ENCODE measurements at regions not wholly inside any gene's neighbourhood (a gene's known extent, or its start where the extent isn't known, plus 50 kb on each side); places are given as distances from the start of the nearest gene placed in this dataset.

DNA sequence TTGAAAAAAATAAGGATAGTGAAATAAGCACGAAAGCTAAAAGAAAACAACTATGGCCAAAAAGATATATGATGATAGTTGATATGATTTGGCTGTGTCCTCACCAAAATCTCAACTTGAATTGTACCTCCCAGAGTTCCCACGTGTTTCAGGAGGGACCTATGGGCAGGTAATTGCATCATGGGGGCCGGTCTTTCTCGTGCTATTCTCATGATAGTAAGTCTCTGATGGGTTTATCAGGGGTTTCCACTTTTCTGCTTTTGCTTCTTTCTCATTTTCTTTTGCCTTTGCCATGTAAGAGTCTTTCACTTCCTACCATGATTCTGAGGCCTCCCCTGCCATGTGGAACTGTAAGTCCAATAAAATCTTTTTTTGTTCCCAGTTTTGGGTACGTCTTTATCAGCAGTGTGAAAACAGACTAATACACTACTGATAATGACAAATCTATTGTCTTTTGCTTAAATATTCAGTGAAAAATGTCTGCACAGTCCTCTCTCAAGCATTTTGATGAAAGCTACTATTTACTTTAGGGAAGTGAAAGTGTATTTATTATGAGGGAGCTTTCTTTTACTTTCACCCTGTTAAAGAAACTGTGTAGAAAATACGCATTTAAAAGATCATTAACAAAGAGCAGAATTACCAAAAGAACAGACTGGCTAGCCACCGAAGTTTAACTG is 389.1 kb downstream of the HTR1B start:
- DNase-seq (ENCODE audit: low read depth), result no peak

DNA sequence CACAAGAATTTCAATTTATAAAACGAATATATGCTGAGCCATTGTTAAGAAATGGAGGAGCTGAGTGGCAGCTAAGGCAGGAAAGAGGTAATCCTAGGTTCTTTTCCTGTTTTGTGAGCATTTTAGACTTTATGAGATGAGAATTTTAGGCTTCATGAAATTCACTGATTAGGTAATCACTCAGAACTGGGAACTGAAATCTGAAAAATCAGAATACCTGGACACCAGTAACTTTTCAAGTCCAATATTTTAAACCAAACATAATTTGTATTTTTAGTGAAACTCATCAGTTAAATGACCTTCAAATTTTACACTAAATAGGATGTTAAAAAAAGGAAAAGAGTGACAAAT is 389.9 kb downstream of the HTR1B start:
- DNase-seq (ENCODE audit: low read depth), result no peak

DNA sequence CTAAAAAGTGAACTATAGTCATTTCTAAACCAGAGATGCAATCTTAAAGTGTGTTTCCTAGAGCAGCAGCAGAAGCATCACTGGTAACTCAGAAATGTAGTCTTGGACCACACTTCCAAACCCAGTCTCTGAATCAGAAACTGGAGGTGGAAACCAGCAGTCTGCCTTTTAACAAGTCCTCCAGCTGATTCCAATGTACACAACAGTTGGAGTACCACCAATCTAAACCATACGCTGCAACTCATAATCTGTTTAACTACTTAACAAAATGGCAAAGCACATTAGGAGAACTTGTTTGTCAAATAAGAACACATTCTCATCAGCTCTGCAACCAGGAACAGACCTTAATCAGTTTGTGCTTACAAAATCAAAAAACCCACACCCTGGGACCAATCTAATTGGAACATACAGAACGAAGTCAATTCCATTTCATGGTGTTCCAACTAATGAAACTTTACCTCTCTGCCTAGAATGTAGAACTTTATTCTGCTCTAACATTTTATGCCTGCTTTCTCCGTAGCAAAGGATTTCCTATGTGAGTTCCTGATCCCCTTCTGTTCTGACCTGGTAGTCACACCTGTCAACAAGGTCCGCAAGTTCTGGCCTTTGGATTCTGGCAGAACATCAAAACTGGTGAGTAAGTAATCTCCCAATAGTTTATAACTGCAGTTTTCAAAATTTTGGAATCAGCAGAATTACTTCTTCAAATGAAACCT is 390.4 kb downstream of the HTR1B start:
- DNase-seq (ENCODE audit: low read depth), result peak; percentile 1

DNA sequence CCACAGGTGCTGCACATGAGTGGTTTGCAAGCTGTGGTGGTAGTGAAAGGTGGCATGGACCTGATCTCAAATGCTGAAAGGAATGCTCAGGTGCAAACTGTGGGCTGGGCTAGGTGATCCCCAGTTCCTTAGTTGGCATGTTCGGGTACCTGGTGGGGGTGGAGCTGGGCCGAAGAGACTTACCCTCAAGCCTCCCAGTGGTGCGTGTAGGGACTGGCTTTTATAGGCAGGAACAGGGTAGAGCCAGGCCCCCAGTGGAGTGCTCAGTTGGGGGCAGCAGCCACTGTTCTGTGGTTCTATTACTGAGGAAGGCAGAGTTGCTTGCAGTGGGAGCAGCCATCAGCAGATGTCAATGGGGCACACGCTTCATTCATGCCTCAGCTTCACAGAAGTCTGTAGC is 399.8 kb downstream of the HTR1B start:
- no peak for DNase-seq (ENCODE audit: low read depth)

DNA sequence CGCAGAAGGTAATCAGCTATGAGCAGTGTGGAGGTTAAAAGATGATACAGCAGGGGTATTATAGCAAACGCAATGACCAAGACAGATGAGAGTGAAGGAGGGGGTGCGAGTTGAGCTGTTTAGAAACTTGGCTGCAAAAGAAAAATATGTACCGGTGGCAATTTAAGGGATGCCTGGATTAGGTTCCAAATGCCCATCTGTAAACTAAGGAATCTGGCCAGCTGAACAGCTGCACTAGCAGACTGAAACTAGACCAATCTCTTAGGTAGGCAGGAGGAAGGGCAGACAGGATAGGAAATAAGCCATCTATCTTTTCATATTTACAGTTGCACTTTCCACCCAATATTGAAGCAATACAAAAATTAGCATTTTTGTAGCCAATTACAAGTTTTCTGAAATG is 407.6 kb downstream of the HTR1B start:
- DNase-seq (ENCODE audit: low read depth), result peak; percentile 52

DNA sequence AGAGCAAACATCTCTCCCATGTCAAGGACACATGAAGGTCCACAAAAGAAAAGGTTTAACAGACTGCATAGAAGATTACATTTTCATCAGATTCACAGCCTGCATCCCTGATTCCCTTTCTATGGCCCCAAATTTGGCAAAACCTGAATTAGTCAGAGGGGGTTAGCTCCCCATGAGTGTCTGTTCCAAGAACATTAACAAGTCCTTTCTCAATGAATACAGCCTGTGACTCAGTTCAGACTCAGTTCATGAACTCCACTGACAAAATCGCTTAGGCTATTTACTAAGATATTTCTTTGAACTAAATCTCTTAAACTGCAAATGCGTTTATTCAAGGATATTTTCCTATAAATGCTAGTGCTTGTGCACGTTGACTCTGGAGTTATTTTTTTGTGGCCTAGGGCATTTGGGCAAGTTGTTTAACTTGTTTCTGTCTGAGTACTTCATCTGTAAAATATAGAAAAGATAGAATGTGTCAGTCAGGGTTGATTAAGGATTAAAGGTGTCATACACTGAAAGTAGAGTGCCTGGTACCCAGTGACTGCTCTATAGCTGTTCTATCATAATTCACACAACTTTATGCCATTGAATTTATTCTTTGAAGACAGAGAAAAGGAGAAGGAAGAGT is 422.6 kb downstream of the HTR1B start:
- peak; percentile 68 for DNase-seq (ENCODE audit: low read depth)

DNA sequence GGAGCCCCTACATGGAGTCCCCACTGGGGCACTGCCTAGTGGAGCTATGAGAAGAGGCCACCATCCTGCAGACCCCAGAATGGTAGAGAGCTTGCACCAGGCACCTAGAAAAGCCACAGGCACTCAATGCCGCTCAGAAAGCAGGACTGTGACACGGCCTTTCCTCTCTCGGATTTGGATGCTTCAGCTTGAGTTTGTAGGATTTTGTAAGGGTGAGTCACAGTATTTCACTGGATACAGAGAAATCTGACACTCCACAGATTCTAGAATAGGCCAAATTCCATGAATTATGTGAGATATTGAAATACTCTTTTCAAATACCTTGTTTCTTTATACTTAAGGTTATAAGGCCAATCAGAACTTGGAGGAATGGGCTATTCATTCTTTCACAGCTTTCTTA is 424.5 kb downstream of the HTR1B start:
- peak; percentile 78 for DNase-seq (ENCODE audit: low read depth)

DNA sequence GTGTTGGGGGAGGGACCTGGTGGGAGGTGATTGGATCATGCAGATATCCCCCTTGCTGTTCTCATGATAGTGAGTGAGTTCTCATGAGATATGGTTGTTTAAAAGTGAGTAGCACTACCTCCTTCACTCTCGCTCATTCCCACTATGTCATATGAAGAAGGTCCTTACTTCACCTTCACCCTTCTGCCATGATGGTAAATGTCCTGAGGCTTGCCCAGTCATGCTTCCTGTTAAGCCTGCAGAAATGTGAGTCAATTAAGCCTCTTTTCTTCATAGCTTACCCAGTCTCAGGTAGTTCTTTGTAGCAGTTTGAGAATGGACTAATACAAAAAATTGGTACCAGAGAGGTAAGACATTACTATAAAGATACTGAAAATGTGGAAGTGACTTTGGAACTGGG is 425.9 kb downstream of the HTR1B start:
- no peak for DNase-seq (ENCODE audit: low read depth)

DNA sequence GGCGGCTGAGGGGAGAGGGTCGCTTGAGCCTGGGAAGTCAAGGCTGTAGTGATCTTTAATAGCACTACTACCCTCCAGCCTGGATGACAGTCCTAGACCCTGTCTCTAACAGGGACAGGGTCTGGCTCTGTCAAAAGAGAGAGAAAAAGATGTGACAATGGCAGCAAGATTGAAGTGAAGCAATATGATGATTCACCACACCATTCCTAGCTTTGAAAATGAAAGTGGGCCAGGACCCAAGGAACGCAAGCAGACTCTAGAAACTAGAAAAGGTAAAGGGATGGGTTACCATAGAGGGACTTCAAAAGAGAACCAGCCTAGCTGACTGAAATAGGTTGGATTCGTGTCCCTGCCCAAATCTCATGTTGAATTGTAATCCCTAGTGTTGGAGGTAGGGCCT is 426.9 kb downstream of the HTR1B start:
- DNase-seq (ENCODE audit: low read depth), result peak; percentile 9

DNA sequence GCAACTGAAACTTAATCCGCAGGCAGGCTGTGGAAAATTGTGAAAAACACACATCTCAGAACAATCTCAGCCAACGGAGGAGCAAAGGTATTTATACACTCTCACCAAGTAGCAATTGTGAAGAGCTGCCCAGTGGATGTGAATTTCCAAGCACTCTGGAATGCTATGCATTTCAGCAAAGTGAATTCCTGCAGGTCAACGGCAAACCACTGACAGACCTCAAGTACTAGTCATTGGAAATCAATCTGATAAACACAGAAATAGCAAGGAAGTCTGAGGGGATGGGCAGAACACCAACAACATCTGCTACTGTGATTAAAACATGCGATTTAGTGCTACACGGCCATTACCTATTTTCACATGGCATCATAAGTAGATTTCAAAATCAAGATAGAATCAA is 429.1 kb downstream of the HTR1B start:
- DNase-seq (ENCODE audit: low read depth), result peak; percentile 97

DNA sequence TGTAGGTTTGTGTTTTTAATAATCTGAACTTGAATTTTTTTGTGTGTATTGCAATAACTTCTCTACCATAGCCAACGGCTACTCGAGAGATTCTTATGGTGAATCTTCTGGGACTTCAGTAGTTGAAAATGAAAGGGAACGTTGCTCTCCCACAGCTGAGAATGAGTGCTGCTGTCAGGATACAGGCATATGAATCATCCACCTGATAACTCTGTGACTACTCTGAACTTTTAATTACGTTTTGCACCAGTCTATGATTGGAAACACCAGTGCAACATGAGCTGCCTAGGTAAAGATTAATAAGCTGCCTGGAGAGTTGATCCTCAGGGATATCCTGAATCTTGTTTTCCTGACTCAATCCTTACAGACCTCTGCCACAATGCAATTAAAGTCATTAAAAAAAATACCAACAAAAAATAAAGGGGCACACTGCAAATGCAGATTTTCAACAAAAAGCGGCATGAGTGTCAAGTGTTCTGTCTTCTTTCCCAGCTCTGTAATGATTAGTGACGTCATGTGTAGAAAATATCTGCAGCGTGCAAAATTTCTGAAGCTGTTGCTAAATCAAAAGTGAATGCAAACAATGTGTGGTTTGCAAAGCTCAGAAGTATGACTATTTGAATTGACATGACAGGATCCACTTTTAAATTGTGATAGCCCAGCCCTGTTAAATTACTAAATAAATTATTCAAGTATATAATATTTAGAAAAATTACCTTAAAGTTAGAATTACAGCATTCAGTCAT is 432.2 kb downstream of the HTR1B start:
- peak; percentile 11 for DNase-seq (ENCODE audit: low read depth)

DNA sequence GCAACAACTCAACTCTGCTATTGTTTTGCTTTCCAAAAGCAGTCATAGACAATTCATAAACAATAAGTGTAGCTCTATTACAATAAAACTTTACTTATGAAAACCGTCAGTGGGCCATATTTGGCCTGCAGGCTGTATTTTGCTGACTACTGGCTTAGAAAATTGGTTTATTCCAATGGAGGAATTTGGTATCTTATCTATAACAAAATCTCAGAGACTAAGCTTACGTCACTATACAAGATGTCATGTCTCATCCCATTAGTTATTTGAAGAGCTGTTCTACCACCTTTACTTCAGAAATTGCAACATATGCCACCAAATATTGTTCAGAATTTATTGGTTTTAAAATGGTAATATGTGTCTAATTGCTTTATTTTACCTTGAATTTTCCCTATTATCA is 436.9 kb downstream of the HTR1B start:
- no peak for DNase-seq (ENCODE audit: low read depth)

DNA sequence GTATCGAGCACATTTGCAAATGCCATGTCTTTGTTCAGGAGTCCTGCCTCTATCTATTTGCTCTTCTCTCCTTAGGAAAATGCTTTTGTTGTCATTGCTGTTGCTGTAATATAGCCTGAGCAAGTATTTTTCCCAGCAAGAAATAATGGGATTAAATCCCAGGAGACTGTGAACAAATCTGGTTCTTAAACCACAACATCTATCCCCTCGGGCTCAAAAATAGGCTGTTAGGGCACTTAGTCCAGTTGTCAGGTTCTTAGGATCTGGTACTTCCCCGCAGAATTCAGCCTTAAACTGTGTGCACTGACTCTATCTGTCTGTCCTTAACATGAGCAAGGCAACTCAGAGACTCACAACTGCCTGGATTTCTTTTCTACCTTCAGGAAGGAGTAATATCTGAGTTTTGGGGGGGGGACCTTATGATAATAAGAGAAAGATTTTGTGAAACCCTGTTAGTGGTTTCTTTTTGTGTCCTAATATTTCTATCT is 437.5 kb downstream of the HTR1B start:
- DNase-seq (ENCODE audit: low read depth), result peak; percentile 32

DNA sequence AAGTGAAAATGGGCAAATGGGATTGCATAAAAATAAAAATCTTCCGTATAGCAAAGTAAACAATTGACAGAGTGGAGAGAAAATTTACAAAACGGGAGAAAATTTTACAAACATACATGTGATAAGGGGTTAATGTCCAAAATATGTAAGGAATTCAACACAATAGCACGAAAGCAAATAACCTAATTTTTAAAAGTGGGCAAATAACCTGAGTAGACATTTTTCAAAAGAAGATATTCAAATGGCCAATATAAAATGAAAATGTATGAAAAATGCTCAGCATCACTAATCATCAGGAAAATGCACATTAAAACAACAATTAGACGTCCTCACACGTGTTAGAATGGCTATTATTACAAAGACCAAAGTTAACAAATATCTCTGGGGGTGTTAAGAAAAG is 441.5 kb downstream of the HTR1B start:
- DNase-seq (ENCODE audit: low read depth), result peak; percentile 11

DNA sequence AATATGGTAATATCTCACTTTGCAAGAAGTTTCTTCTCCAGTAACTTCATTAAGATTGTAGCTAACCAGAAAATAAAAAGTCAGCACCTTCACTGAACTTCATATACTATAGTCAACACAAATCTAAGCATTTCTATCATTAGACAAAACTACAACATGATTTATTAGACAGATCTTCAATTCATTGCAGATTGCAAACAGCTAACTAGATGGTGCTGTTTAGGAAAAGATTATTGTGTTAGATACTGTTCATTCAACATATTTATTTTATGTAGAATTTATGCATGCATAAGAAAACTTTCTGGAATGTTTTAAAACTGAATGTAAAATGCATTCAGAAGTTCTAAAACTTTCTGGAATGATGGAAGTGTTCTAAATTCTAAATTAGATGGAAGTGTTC is 442.1 kb downstream of the HTR1B start:
- peak; percentile 31 for DNase-seq (ENCODE audit: low read depth)

DNA sequence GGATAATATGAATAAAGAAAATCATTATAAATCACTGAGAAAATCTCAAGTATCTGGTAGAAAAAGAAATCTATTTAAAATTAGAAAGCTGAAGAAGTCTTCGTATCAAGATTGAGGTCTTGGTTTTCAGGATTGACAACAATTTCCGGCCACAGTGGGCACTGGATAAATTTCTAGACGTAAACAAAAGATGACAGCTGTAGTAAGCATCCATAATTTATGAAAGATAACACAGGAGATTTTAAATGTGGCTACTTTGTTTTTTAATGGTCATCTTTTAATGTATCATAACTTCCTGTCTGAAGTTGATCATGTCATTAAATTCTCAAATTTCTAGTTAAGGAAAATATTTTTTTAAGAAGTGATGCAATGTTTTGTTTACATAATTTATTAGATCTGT is 444.2 kb downstream of the HTR1B start:
- peak; percentile 37 for DNase-seq (ENCODE audit: low read depth)

DNA sequence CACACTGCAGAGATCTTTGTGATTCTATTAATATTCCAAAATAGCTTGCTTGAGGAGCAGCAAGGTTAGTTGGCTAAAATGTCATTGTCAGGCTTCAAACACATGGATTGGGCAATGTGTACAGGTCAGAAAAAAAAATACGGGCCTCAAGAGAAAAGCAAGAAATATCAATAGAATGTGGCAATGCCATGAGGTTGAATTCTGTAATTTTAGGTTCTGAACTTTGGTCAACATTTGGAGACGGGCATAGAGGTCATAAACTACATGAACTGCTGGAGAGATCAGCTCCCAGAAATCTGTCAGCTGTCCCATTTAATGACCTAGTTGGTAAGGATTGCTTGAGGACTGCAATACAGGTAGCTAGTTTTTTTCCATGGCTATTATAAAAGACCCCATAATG is 445.8 kb downstream of the HTR1B start:
- DNase-seq (ENCODE audit: low read depth), result no peak

DNA sequence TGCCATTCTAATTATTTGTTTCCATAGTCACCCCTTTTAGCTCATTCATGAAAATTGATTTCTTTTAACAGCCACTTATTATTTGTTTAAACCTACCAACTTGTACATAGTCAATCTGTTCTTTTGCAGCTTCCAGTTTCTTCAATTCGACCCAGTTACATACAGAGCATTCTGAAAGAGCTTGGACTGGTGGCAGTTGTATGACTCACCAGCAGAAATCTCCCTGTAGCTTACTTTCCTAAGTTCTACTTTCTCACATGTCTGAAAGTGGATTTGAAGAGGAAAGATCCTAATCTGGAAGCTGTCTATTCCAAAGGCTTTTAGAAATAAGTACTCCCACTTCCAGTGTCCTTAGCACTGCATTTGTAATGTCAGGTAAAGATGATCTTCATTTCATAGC is 447.9 kb downstream of the HTR1B start:
- peak; percentile 66 for DNase-seq (ENCODE audit: low read depth)

DNA sequence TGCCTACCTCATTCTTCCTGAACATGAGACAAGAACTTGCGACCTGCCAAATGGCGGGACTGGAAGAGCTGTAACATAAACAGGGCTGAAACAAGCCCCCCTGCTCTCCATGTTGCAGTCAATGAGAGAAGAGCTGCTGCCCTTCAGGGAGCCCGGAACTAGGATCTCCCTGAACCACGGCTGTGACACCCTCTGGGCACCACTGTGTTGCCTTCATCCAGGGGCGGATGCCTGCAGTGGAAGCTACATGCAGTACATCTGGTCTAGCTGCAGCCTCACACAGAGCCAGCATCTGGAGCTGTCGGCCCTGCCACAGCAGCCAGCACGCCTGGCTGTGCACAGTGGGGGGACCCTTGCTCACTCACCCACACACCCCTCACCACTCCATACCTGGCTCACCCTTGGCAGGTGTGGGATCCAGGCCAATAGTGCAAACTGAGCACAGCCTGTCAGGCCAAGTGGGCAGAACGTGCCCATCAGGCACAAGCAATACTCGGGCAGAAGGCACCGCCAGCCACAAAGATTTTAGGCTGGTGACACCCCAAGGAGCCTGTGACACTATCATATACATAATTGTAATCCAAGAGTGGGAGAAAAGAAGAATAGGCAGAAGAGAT is 451.3 kb downstream of the HTR1B start:
- DNase-seq (ENCODE audit: low read depth), result no peak

DNA sequence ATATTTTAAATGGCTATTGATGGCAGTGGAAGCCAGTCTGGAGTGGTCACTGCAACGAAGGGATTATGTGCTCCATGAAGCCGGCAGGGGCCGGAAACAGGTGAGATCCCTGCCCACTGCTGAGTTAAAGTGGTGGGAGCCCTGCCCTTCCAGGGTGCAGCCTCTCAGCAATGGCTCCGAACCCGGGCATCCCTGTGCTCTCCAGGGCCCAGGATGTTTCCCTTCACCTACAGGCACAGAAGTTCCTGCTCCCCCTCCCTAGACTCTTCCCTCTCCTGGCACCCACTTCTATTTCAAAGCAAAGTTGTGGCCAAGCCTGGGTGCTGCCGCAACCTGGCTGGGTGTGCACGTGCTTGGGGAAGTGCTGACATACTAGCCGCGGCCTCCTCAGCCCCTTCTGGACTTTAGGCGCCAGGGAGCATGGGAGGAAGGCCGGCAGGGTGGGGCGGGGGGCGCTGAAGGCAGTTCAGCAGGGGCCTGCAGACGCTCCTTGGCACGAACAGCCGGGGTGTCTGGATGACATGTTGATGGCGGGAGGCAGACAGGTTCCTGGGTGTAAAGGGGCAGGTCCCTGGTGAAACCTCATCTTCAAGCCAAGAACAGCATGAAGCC is 452.3 kb downstream of the HTR1B start:
- no peak for DNase-seq (ENCODE audit: low read depth)

DNA sequence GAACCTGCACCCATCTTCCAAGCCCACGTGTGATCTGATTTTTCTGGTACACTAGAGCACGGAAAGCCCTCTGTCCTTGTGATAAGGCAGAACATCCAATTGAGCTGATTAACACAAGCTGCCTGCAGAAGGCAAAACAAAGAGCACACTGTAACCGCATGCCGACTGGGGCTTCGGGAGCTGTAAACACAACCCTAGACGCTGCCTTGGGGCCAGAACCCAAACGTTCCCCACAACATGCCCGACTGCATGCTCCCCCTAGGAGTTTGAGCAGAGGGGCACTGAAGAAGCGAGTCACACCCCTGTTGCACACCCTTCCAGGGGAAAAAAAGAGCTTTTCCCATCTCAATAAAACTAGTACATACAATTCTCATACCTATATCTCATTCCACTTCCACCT is 470.7 kb downstream of the HTR1B start:
- DNase-seq (ENCODE audit: low read depth), result no peak

Measured in LHCN-M2 (cell line).